K562 (cell line): ENCODE measurements at regions not wholly inside any gene's neighbourhood (a gene's known extent, or its start where the extent isn't known, plus 50 kb on each side); places are given as distances from the start of the nearest gene placed in this dataset.

Source experiments
- ATF1 ChIP-seq, 2 experiments: fragments of 450-650 bp in 1 of 2; IDR thresholded peaks; 2 replicates each; pipeline ENCODE4 v1.6.1; 2016; ENCODE audit warnings: missing compliant biosample characterization in 1 of 2, missing genetic modification characterization in 1 of 2
- DIDO1 ChIP-seq: fragments of 450-650 bp; IDR thresholded peaks from 2 replicates; pipeline ENCODE4 v1.6.1; 2016; ENCODE audit warnings: low read depth, missing biosample characterization, missing genetic modification characterization
- DMBX1 ChIP-seq: fragments of 250-450 bp; sonication (Bioruptor Pico); IDR thresholded peaks from 2 replicates; pipeline ENCODE4 v1.8.0; 2022; ENCODE audit warnings: inconsistent platforms, mild to moderate bottlenecking, moderate library complexity, borderline replicate concordance
- DPF2 ChIP-seq: fragments of 450-650 bp; IDR thresholded peaks from 2 replicates; pipeline ENCODE4 v1.6.1; 2016
- HDAC8 ChIP-seq: fragments of 450-650 bp; IDR thresholded peaks from 2 replicates; pipeline ENCODE4 v1.6.1; 2016; ENCODE audit warnings: mild to moderate bottlenecking, missing genetic modification characterization, moderate library complexity, missing compliant biosample characterization
- MEIS2 ChIP-seq: fragments of 450-650 bp; IDR thresholded peaks from 2 replicates; pipeline ENCODE4 v1.6.1; 2014; ENCODE audit warnings: mild to moderate bottlenecking; ENCODE audit not compliant: partially characterized antibody
- MYC ChIP-seq, 2 experiments: fragments of 250-450 bp in 1 of 2; sonication (Bioruptor Pico) in 1 of 2; IDR thresholded peaks; 2 replicates each; pipeline versions ENCODE4 v1.5.1 to v1.6.1; 2012 to 2021; ENCODE audit warnings: low read depth in 2 of 2, borderline replicate concordance in 1 of 2, improper control_type of control experiment in 1 of 2, low read length in 1 of 2, mild to moderate bottlenecking in 1 of 2, moderate library complexity in 1 of 2
- YY1 ChIP-seq, 3 experiments: IDR thresholded peaks; 2 replicates each; pipeline ENCODE4 v1.6.1; 2011; ENCODE audit warnings: low read length in 2 of 3, mild to moderate bottlenecking in 2 of 3, moderate library complexity in 2 of 3, borderline replicate concordance in 1 of 3, control low read depth in 1 of 3, low read depth in 1 of 3; ENCODE audit not compliant: insufficient read depth in 3 of 3, insufficient replicate concordance in 2 of 3, control insufficient read depth in 1 of 3, insufficient read length in 1 of 3; ENCODE audit errors: extremely low read depth in 1 of 3
- ZSCAN29 ChIP-seq: fragments of 450-650 bp; IDR thresholded peaks from 2 replicates; pipeline ENCODE4 v1.6.1; 2017
- TF ChIP-seq, protein P1 (sequence below): fragments of 450-650 bp; IDR thresholded peaks from 2 replicates; pipeline ENCODE4 v1.6.1; 2017; ENCODE audit warnings: antibody characterized with exemption, mild to moderate bottlenecking
- TF ChIP-seq, protein P2 (sequence below): fragments of 450-650 bp; IDR thresholded peaks from 2 replicates; pipeline ENCODE4 v1.6.1; 2017; ENCODE audit warnings: mild to moderate bottlenecking, moderate library complexity
- TF ChIP-seq, protein P3 (sequence below): fragments of 250-450 bp; sonication (Bioruptor Pico); IDR thresholded peaks from 2 replicates; pipeline ENCODE4 v1.5.0; 2020; ENCODE audit warnings: mild to moderate bottlenecking, borderline replicate concordance

DNA sequence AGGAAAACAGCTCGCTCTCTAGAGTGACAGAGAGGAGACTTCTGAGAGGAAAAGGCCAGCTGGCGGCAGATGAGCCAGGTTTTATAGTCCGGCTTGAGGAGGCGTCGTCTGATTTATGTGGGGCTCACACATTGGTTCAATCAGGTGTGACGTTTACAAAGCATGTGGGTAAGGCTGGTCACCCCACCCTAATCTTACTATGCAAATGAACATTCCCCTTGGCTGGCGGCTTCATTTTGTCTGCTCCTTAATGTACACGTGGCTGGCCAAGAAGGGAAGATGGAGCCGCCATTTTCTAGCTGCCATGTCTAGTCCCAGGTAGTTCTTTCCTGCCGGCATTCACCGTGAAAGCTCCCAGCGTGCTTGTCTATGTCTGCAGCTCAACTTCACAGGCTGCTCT, 299.1 kb upstream of the SPRED2 start (continued):
- TF ChIP-seq DMBX1 (CRISPR knock-in tag) (peak; percentile 41; the same call in 1 of the 2 replicates), MYC (IDR thresholded peaks at IDR 0.05; ENCODE audit: low read depth, low read length) (peak; percentile 53), MYC (CRISPR knock-in tag; IDR thresholded peaks at IDR 0.05; ENCODE audit: borderline replicate concordance, low read depth) (no peak), YY1 (IDR thresholded peaks at IDR 0.05; ENCODE audit: borderline replicate concordance in 1 of 3, control insufficient read depth in 1 of 3, extremely low read depth in 1 of 3, insufficient read depth in 3 of 3, insufficient read length in 1 of 3, insufficient replicate concordance in 2 of 3, low read depth in 1 of 3, low read length in 2 of 3) (peak in 2 of 3 experiments; percentile 33 to 82), MEIS2 (peak; percentile 22), ATF1 (CRISPR knock-in tag; IDR thresholded peaks at IDR 0.05) (no peak), ATF1 (tag; IDR thresholded peaks at IDR 0.05) (0 out of 2 replicates have a peak, but pooled peaks have one; percentile 29), HDAC8 (tag) (0 out of 2 replicates have a peak, but pooled peaks have one; percentile 39), ZSCAN29 (no peak), DIDO1 (tag) (no peak), DPF2 (no peak)
- TF ChIP-seq, protein P1, sequence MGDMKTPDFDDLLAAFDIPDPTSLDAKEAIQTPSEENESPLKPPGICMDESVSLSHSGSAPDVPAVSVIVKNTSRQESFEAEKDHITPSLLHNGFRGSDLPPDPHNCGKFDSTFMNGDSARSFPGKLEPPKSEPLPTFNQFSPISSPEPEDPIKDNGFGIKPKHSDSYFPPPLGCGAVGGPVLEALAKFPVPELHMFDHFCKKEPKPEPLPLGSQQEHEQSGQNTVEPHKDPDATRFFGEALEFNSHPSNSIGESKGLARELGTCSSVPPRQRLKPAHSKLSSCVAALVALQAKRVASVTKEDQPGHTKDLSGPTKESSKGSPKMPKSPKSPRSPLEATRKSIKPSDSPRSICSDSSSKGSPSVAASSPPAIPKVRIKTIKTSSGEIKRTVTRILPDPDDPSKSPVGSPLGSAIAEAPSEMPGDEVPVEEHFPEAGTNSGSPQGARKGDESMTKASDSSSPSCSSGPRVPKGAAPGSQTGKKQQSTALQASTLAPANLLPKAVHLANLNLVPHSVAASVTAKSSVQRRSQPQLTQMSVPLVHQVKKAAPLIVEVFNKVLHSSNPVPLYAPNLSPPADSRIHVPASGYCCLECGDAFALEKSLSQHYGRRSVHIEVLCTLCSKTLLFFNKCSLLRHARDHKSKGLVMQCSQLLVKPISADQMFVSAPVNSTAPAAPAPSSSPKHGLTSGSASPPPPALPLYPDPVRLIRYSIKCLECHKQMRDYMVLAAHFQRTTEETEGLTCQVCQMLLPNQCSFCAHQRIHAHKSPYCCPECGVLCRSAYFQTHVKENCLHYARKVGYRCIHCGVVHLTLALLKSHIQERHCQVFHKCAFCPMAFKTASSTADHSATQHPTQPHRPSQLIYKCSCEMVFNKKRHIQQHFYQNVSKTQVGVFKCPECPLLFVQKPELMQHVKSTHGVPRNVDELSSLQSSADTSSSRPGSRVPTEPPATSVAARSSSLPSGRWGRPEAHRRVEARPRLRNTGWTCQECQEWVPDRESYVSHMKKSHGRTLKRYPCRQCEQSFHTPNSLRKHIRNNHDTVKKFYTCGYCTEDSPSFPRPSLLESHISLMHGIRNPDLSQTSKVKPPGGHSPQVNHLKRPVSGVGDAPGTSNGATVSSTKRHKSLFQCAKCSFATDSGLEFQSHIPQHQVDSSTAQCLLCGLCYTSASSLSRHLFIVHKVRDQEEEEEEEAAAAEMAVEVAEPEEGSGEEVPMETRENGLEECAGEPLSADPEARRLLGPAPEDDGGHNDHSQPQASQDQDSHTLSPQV = peak; percentile 56; the same call in 1 of the 2 replicates
- TF ChIP-seq, protein P2, sequence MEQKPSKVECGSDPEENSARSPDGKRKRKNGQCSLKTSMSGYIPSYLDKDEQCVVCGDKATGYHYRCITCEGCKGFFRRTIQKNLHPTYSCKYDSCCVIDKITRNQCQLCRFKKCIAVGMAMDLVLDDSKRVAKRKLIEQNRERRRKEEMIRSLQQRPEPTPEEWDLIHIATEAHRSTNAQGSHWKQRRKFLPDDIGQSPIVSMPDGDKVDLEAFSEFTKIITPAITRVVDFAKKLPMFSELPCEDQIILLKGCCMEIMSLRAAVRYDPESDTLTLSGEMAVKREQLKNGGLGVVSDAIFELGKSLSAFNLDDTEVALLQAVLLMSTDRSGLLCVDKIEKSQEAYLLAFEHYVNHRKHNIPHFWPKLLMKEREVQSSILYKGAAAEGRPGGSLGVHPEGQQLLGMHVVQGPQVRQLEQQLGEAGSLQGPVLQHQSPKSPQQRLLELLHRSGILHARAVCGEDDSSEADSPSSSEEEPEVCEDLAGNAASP = no peak
- TF ChIP-seq, protein P3, sequence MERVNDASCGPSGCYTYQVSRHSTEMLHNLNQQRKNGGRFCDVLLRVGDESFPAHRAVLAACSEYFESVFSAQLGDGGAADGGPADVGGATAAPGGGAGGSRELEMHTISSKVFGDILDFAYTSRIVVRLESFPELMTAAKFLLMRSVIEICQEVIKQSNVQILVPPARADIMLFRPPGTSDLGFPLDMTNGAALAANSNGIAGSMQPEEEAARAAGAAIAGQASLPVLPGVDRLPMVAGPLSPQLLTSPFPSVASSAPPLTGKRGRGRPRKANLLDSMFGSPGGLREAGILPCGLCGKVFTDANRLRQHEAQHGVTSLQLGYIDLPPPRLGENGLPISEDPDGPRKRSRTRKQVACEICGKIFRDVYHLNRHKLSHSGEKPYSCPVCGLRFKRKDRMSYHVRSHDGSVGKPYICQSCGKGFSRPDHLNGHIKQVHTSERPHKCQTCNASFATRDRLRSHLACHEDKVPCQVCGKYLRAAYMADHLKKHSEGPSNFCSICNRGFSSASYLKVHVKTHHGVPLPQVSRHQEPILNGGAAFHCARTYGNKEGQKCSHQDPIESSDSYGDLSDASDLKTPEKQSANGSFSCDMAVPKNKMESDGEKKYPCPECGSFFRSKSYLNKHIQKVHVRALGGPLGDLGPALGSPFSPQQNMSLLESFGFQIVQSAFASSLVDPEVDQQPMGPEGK = no peak
